HepG2 (cell line): ENCODE measurements at regions not wholly inside any gene's neighbourhood (a gene's known extent, or its start where the extent isn't known, plus 50 kb on each side); places are given as distances from the start of the nearest gene placed in this dataset.

Experiments
- ATAC-seq: fragments of 200-7000 bp; cut with Tn5 transposase; 3 replicates; pipeline ENCODE4 v1.9.1; 2020; ENCODE audit warnings: mild to moderate bottlenecking, moderate library complexity
- BruUV-seq: library from RNA; stranded (reverse); fragments of 400-500 nt; replicated peaks from 2 replicates; lab custom pipeline; 2021; lab: Mats Ljungman, UMichigan
- CTCF ChIA-PET: fragments of 300-600 bp; formaldehyde crosslinking; extraction: SDS; loops from one replicate; lab custom pipeline; 2021; ENCODE audit warnings: low total read pairs, inconsistent platforms, low intra/inter-chr PET ratio; lab: Yijun Ruan, JAX
- POLR2A ChIA-PET: fragments of 350-600 bp; sonication (Branson Sonifier 250); formaldehyde crosslinking; loops from one replicate; lab custom pipeline; 2020; ENCODE audit warnings: antibody characterized with exemption, inconsistent platforms; lab: Yijun Ruan, JAX
- DNase-seq: peaks from one replicate; pipeline ENCODE4 v3.0.0-alpha.2; 2015; ENCODE audit warnings: low spot score
- FAIRE-seq: peaks from 3 replicates; lab custom pipeline; 2011; peaks lifted over from hg19 to GRCh38; lab: Jason Lieb, UNC
- H2AFZ ChIP-seq: one replicate; pipeline ENCODE4 v1.6.1; 2011; ENCODE audit warnings: low read length, inconsistent platforms
- H3K27ac ChIP-seq: fragments of 300-600 bp; 3 replicates; pipeline ENCODE4 v1.8.0; 2011; ENCODE audit warnings: mixed run types, mild to moderate bottlenecking, mixed read lengths, low read length, inconsistent platforms; ENCODE audit not compliant: insufficient read depth; ENCODE audit errors: extremely low read length
- H3K27me3 ChIP-seq, 2 experiments: fragments of 200-600 bp in 1 of 2; 2 replicates in 1 of 2; 3 replicates in 1 of 2; pipeline versions ENCODE4 v1.6.0 to v1.8.0; 2011; ENCODE audit warnings: low read length in 2 of 2, mild to moderate bottlenecking in 2 of 2, moderate library complexity in 2 of 2, inconsistent platforms in 1 of 2; ENCODE audit not compliant: insufficient read depth in 2 of 2, control insufficient read depth in 1 of 2
- H3K36me3 ChIP-seq, 2 experiments: fragments of 200-600 bp in 1 of 2; replicated peaks in 1 of 2; 2 replicates in 1 of 2; 3 replicates in 1 of 2; pipeline versions ENCODE4 v1.5.1 to v1.8.0; 2011; ENCODE audit warnings: low read length in 2 of 2, inconsistent platforms in 1 of 2; ENCODE audit not compliant: insufficient read depth in 2 of 2, control insufficient read depth in 1 of 2
- H3K4me1 ChIP-seq: 2 replicates; pipeline ENCODE4 v1.5.1; 2012; ENCODE audit warnings: low read length, inconsistent platforms; ENCODE audit not compliant: insufficient read depth
- H3K4me2 ChIP-seq: 2 replicates; pipeline ENCODE4 v1.6.0; 2011; ENCODE audit warnings: low read depth, low read length, inconsistent platforms
- H3K4me3 ChIP-seq, 3 experiments: fragments of 200-600 bp in 1 of 3; sonication (generic), shearing (Covaris generic) in 1 of 3; replicated peaks in 1 of 3; 2 replicates each; pipeline ENCODE4 v1.5.1; 2011 to 2016; ENCODE audit warnings: low read length in 3 of 3, inconsistent platforms in 2 of 3, low read depth in 2 of 3, mild to moderate bottlenecking in 2 of 3, control low read depth in 1 of 3, mixed read lengths in 1 of 3; ENCODE audit not compliant: insufficient read depth in 1 of 3
- H3K79me2 ChIP-seq: one replicate; pipeline ENCODE4 v1.6.1; 2011; ENCODE audit warnings: low read length, inconsistent platforms; ENCODE audit not compliant: insufficient read depth
- H3K9ac ChIP-seq: 2 replicates; pipeline ENCODE4 v1.6.0; 2011; ENCODE audit warnings: mild to moderate bottlenecking, low read depth, low read length, inconsistent platforms; ENCODE audit not compliant: insufficient read depth
- H3K9me3 ChIP-seq: 2 replicates; pipeline ENCODE4 v1.5.1; 2012; ENCODE audit warnings: mild to moderate bottlenecking, low read length
- H4K20me1 ChIP-seq: 2 replicates; pipeline ENCODE4 v1.6.0; 2011; ENCODE audit warnings: inconsistent platforms, mild to moderate bottlenecking, low read length, moderate library complexity; ENCODE audit not compliant: insufficient read depth
- BRCA1 ChIP-seq: sonication (generic); formaldehyde crosslinking; IDR thresholded peaks from 2 replicates; pipeline ENCODE4 v1.4.0; 2020; ENCODE audit warnings: missing genetic modification reagents
- HCFC1 ChIP-seq: fragments of 150-350 bp; IDR thresholded peaks from 2 replicates; pipeline ENCODE4 v1.6.1; 2014; ENCODE audit warnings: low read depth, low read length
- MIER3 ChIP-seq: IDR thresholded peaks from 2 replicates; pipeline ENCODE4 v1.6.1; 2016; ENCODE audit warnings: missing compliant biosample characterization, borderline replicate concordance
- MNT ChIP-seq: fragments of 450-650 bp; IDR thresholded peaks from 2 replicates; pipeline ENCODE4 v1.6.1; 2016
- PRPF4 ChIP-seq: fragments of 200-400 bp; formaldehyde crosslinking; IDR thresholded peaks from 2 replicates; pipeline ENCODE4 v1.6.1; 2016; ENCODE audit warnings: low read length, low read depth; ENCODE audit not compliant: poor library complexity, severe bottlenecking
- PTBP1 ChIP-seq: fragments of 200-400 bp; formaldehyde crosslinking; IDR thresholded peaks from 2 replicates; pipeline ENCODE4 v1.6.1; 2018; ENCODE audit warnings: low read length, low read depth; ENCODE audit not compliant: poor library complexity, severe bottlenecking
- RXRB ChIP-seq: IDR thresholded peaks from 2 replicates; pipeline ENCODE4 v1.6.1; 2016; ENCODE audit warnings: borderline replicate concordance, missing genetic modification reagents, missing compliant biosample characterization
- SAP130 ChIP-seq: IDR thresholded peaks from 2 replicates; pipeline ENCODE4 v1.6.1; 2016; ENCODE audit warnings: low read depth
- ZBTB4 ChIP-seq: sonication (generic); formaldehyde crosslinking; IDR thresholded peaks from 2 replicates; pipeline ENCODE4 v1.4.0; 2020; ENCODE audit warnings: missing genetic modification reagents, mild to moderate bottlenecking, borderline replicate concordance
- ZFY ChIP-seq: sonication (generic); formaldehyde crosslinking; IDR thresholded peaks from 2 replicates; pipeline ENCODE4 v1.4.0; 2020; ENCODE audit warnings: missing genetic modification reagents
- WGBS: methylation state at CpG from one replicate; pipeline ENCODE4 v1.1.6; 2017; ENCODE audit warnings: low lambda C conversion rate; 5-methylcytosine and 5-hydroxymethylcytosine counted together
- in situ Hi-C: cut with HindIII; loops from 2 replicates; pipeline ENCODE4 v1.10.0; 2017; ENCODE audit warnings: low pct_unique_long_range_greater_than_20kb; ENCODE audit not compliant: extremely low pct_ligation_motif_present
- intact Hi-C: fragments of 100-400 bp; cut with micrococcal nuclease; formaldehyde crosslinking; loops from one replicate; pipeline ENCODE4 v1.10.0; 2022; ENCODE audit not compliant: unreplicated experiment
- TF ChIP-seq, protein P1 (sequence below): IDR thresholded peaks from 2 replicates; pipeline ENCODE4 v1.6.1; 2016; ENCODE audit warnings: missing biosample characterization, missing genetic modification reagents, low read depth
- TF ChIP-seq, protein P2 (sequence below): sonication (generic); formaldehyde crosslinking; IDR thresholded peaks from 2 replicates; pipeline ENCODE4 v1.8.1; 2023; ENCODE audit warnings: mild to moderate bottlenecking, missing genetic modification reagents
- TF ChIP-seq, protein P3 (sequence below): sonication (generic); formaldehyde crosslinking; IDR thresholded peaks from 2 replicates; pipeline ENCODE4 v1.5.0; 2020; ENCODE audit warnings: missing genetic modification reagents

DNA sequence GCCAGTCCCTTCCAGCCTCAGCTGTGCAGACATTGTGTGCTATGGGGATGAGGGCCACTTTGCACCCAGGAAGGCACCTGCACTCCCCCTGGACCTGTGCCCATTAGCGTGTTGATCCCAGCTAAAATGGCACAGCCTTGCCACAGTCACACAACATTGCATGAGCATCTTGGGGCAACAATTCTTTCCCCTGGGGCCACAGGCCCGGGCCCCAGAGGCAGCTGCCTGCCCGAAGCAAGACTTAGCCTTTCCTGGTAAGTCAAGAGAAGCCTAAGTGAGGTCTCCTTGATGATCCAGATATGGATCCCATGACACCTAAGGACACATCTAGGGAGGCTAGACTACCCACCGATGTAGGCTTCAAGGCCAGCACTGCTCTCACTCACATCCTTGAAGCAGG, 202.1 kb downstream of the BCL11A start (continued):
- TF ChIP-seq ZBTB4 = no peak
- TF ChIP-seq SAP130 (CRISPR knock-in tag) = no peak
- no peak for TF ChIP-seq RXRB (CRISPR knock-in tag)
- no peak for TF ChIP-seq PRPF4
- TF ChIP-seq, protein P1, sequence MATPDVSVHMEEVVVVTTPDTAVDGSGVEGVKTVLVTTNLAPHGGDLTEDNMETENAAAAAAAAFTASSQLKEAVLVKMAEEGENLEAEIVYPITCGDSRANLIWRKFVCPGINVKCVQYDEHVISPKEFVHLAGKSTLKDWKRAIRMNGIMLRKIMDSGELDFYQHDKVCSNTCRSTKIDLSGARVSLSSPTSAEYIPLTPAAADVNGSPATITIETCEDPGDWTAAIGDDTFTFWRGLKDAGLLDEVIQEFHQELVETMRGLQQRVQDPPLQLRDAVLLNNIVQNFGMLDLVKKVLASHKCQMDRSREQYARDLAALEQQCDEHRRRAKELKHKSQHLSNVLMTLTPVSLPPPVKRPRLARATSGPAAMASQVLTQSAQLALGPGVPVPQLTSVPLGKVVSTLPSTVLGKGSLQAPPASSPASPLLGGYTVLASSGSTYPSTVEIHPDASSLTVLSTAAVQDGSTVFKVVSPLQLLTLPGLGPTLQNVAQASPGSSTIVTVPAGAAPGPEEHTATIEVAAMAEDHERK = no peak
- TF ChIP-seq ZFY (CRISPR knock-in tag) = no peak
- TF ChIP-seq MIER3 = no peak

DNA sequence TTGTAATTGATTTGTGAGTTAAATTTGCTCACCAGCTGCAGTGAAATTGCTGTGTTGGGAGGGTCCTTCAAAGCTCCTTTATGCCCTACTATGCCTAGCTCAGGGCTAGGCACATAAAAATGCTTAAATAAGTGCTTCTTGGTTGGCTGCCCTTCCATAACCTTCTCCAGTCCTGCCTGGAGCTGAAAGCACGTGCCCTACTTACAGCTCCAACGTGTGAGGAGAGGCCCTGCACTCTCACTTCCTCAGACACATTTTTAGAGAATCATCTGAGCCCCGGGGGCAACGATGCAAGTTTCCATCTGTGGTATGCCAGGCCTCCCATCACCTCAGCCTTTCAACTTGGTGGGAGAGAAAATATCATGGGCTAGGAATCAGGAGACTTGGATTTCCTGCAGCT, 202.7 kb downstream of the BCL11A start:
- Histone ChIP-seq H3K27ac (no peak overlapping the region), H3K36me3 (no peaks in the 10 kb centered on the region), H2AFZ (no peak overlapping the region), H3K9ac (no peak overlapping the region), H3K4me1 (no peaks in the 10 kb centered on the region), H3K79me2 (no peaks in the 10 kb centered on the region), H4K20me1 (no peaks in the 10 kb centered on the region)
- 0% methylated on average over 4 of the region's 4 CpGs for WGBS
- no TSS peak for BruUV-seq
- POLR2A ChIA-PET = no interaction called here
- DNase-seq (no peak), FAIRE-seq (no peak), ATAC-seq (no peak)
- in situ Hi-C loops (no loop called here), intact Hi-C loops (no loop called here)
- CTCF ChIA-PET = no interaction called here
- no peak for TF ChIP-seq BRCA1 (CRISPR knock-in tag)
- TF ChIP-seq MNT = 0 out of 2 replicates have a peak, but pooled peaks have one; percentile 21
- TF ChIP-seq, protein P2, sequence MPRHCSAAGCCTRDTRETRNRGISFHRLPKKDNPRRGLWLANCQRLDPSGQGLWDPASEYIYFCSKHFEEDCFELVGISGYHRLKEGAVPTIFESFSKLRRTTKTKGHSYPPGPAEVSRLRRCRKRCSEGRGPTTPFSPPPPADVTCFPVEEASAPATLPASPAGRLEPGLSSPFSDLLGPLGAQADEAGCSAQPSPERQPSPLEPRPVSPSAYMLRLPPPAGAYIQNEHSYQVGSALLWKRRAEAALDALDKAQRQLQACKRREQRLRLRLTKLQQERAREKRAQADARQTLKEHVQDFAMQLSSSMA (CRISPR knock-in tag) = no peak
- TF ChIP-seq HCFC1 = no peak
- TF ChIP-seq, protein P3, sequence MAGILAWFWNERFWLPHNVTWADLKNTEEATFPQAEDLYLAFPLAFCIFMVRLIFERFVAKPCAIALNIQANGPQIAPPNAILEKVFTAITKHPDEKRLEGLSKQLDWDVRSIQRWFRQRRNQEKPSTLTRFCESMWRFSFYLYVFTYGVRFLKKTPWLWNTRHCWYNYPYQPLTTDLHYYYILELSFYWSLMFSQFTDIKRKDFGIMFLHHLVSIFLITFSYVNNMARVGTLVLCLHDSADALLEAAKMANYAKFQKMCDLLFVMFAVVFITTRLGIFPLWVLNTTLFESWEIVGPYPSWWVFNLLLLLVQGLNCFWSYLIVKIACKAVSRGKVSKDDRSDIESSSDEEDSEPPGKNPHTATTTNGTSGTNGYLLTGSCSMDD = no peak
- no peak for TF ChIP-seq PTBP1
- TF ChIP-seq, all 625 proteins: peak for 1
- H3K9me3 ChIP-seq = no peaks in the 10 kb centered on the region
- no peak overlapping the region for H3K4me3 ChIP-seq
- H3K4me2 ChIP-seq = no peak overlapping the region
- H3K27me3 ChIP-seq = peaks cover 2 to 3% of the 10 kb centered on the region in 2 experiments; a peak in 3 of 5 replicates
